GM12892 (cell line): ENCODE measurements at regions not wholly inside any gene's neighbourhood (a gene's known extent, or its start where the extent isn't known, plus 50 kb on each side); places are given as distances from the start of the nearest gene placed in this dataset.

Experiments used
- POLR2A ChIP-seq: IDR thresholded peaks from 2 replicates; pipeline ENCODE4 v1.6.1; 2011; ENCODE audit warnings: low read depth, low read length, control low read depth
- POLR2AphosphoS5 ChIP-seq: IDR thresholded peaks from 2 replicates; pipeline ENCODE4 v1.6.1; 2011; ENCODE audit warnings: low read depth, low read length, control low read depth
- TAF1 ChIP-seq: IDR thresholded peaks from 2 replicates; pipeline ENCODE4 v1.6.1; 2011; ENCODE audit warnings: low read depth, mild to moderate bottlenecking, control low read depth, low read length, borderline replicate concordance

GRCh38 chr7:36040679-36041078, 112.4 kb upstream of the EEPD1 start:
- TF ChIP-seq POLR2A (no peak), POLR2AphosphoS5 (no peak), TAF1 (no peak)
